ENCODE measurements at regions not wholly inside any gene's neighbourhood (a gene's known extent, or its start where the extent isn't known, plus 50 kb on each side); places are given as distances from the start of the nearest gene placed in this dataset.
A peak's percentile ranks its signal among the peaks of the same experiment; 100 is the strongest.

DNA sequence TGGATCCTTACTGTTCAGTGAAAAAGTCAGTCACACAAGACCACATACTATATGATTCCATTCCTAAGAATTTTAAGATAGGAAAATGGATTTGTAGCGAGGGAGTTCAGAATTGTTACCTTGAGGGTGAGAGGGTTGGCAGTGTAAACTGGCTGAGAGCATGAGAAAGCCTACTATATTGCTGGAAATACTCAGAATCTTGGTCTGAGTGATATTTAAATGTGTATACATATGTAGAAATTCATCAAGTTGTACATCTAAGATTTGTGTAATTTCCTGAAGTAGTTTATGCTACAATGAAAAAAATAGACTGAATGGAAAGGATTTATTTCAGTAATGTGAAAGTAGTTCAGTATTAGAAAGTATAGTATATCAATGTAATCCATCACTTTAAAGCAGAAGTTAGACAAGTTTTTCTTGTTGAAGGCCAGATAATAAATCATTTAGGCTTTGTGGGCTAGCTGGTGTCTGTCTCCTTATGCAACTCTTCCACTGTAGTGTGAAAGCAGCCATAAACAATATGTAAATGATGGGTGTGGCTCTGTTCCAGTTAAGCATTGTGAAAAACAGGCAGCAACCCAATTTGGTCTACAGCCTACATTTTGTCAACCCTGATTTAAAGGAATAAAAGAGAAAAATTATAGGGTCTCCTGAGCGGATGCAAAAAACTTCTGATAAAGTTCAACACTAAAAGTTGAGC, 127.2 kb upstream of the THY1 start:
- no peak for DNase-seq (ENCODE audit: insufficient read length, low spot score)

DNA sequence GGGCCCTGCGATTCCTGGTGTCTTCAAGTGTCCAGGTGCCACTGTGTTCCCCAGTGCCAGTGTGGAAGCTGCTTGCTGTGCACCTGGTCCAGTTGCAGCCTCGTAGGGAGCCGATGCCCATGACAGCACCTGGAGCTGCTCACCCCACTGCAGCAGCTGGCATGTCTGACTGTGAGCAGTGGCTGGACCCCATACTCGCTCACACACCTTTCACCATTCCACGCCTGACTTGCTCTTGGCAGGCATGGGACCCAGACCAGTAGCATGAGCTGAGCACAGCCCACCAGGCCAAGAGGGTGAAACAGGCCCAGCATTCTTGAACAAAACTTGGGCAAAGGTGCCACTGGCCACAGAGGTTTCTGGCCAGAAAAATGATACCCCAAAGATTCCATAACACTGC, 124.5 kb upstream of the THY1 start:
- FAIRE-seq, result no peak
- DNase-seq (ENCODE audit: insufficient read length, low spot score), result no peak

More for the DNA sequence above, 127.2 kb upstream of the THY1 start:
- no peak for FAIRE-seq

DNA sequence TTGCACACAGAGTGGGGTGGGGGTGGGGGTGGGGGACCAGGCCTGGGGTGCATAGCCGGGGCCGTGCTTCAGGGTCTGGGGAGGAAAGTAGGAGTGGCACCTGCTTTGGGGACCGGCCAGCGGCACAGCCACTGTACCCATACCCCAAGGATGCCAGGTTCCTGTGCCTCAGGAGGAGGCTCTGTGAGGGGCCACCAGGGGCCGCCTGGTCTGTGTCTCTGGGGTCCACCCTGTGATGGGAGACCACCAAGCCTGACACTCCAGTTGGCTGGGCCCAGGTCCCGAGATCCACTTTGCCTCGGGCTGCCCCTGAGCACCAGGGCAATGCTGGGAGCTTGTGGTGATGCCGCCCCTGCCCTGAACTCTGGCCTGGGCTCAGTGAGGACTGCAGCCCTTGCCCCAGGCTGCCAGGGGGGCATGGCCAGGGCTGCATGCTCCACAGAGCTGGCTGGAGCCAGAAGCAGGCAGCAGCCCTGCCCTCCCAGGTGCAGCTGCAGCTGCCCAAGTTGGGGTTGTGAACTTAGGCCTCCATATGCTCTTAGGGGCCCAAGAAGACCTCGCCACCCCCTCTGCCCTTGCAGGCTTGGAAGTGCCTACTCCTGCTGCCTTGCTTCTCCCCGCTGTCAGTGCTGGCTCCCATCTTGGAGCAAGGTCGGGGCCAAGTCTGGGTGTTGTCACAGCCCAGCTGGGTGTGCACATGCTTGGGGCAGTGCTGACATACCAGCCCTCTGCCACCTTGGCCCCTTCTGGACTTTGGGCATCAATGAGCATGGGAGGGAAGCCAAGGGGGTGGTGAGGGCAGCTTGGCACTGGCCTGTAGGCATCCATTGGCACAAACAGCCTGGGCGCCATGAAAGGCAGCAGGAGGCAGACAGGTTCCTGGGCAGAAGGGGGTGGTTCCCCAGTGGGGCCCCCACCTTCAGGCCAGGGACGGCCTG, 123.3 kb upstream of the THY1 start:
- no peak for FAIRE-seq

DNA sequence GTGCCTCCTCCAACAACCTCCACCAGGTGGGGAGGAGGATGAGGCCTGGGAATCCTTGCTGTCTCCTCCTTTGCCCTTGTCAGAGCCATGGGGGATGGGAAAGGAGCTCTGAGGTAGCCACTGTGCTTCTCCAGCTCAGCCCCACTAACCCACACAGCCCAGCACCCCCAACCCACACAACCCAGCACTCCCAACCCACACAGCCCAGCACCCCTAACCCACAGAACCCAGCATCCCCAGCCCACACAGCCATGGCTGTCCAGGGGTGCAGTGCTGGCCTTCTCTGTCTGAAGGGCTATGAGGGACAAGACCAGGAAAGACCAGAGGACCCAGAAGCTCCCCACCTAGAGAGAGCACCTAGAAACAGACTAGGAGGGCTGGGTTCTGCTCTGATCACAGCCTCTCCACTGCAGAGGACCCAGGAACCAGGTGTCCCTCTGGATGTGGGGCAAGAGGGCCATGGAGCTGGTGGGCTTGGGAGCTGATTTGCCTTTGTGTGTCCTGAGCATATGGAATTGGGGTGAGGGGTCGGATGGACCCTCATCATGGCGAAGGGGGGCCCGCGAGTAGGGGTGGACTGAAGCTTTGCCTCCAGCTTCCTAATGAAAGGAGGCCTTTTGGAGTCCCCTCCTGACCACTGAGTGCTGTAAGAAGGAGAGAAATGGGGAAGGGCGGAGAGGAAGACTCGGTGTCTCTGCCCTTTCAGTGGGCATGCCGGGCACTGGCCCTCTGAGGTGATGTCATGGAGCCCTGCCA, 117.6 kb upstream of the THY1 start:
- no peak for DNase-seq (ENCODE audit: insufficient read length, low spot score)
- no peak for FAIRE-seq

More for the DNA sequence above, 123.3 kb upstream of the THY1 start:
- no peak for DNase-seq (ENCODE audit: insufficient read length, low spot score)

- FAIRE-seq, result no peak
- DNase-seq (ENCODE audit: insufficient read length, low spot score), result no peak
Observed at GRCh38 chr11:119539583-119539982, 116.6 kb upstream of the THY1 start.

DNA sequence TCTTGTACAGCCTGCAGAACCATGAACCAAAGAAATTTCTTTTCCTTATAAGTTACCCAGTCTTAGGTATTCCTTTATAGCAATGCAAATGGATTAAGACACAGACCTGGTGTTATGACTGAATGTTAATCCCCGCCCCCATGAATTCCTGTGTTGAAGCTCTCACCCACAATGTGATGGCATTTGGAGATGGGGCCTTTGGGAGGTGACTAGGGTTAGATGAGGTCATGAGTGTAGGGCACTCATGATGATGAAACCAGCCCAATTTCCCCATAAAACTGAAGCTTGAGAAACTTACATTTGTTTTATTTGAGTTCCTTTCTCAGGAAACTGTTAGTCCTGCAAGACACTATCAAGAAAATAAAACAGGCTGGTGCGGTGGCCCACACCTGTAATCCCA, 115.8 kb upstream of the THY1 start:
- no peak for DNase-seq (ENCODE audit: insufficient read length, low spot score)
- FAIRE-seq, result no peak

DNA sequence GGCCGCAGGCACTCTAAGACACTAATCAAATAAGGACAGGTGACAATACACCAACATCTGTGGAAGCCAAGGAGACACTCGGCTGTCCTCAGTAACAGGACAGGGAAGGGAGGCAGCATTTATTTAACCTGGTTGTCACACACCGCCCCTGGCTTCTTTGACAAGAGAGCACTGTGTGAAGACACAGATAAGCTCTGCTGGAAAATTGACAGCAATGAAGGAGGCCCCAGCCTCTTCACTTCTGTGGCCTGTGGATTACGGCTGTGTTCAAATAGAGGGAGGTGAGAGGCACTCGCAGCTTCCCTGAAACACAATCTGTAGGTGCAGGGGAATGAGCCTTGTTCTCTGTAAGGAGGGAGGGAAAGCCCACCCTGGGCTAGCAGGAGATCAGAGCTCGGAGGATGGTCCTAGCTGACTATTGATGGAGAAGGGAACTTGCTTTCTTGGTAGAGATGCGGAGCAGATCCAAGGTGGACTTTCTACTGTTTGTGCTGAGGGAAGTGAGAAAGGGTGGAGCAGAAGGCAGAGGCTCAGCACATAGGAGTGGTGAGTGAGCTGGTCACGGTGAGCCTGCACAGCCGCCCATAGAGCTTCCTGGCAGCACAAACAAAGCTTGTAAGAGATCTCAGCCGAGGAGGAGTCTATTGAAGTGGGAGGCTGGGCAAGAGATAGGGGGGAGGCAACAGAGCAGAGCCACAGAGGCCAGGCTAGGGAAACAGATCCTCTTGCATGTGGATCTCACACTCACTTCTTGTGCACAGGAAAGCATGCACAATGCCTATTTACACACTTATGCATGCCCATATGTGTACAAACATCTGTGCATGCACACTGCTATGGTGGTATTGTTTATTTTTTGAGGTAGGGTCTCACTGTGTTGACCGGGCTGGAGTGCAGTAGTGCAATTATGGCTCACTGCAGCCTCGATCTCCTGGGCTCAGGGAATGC, 114.6 kb upstream of the THY1 start:
- no peak for DNase-seq (ENCODE audit: insufficient read length, low spot score)
- FAIRE-seq, result no peak

GRCh38 chr11:119536801-119537200, 113.8 kb upstream of the THY1 start:
- FAIRE-seq, result no peak
- no peak for DNase-seq (ENCODE audit: insufficient read length, low spot score)

GRCh38 chr11:119533921-119534736, 111.2 kb upstream of the THY1 start:
- peak; percentile 4 for FAIRE-seq
- peak; percentile 54 for DNase-seq (ENCODE audit: insufficient read length, low spot score)

DNA sequence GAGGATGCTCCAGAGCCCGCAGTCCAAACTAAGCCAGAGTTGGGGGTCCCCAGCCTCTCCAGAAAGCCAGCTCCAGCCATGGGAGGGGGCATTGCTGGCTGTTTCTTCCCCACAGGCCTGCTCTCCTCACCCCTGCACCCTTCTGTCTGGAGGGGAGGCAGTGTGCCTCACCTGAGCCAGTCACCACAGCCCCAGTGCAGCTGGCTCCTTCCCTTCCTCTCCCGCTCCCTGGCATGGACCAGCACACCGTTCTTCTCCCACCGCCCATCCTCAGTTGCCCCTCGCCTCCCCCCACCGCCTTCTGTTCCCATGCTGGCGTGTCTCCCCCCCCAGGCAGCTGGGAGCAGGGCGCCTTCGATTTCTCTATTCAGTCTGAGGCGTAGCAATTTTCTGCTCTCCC, 110.5 kb upstream of the THY1 start:
- DNase-seq (ENCODE audit: insufficient read length, low spot score), result no peak
- FAIRE-seq, result no peak

GRCh38 chr11:119532551-119532950, 109.6 kb upstream of the THY1 start:
- no peak for FAIRE-seq
- no peak for DNase-seq (ENCODE audit: insufficient read length, low spot score)

- FAIRE-seq (no peak), DNase-seq (ENCODE audit: insufficient read length, low spot score) (no peak)
Observed at GRCh38 chr11:119531623-119532022, 108.7 kb upstream of the THY1 start.

- DNase-seq (ENCODE audit: insufficient read length, low spot score) (no peak), FAIRE-seq (no peak)
Observed at GRCh38 chr11:119531056-119531455, 108.1 kb upstream of the THY1 start.

- no peak for FAIRE-seq
- no peak for DNase-seq (ENCODE audit: insufficient read length, low spot score)
Observed at GRCh38 chr11:119530509-119530908, 107.5 kb upstream of the THY1 start.

- no peak for DNase-seq (ENCODE audit: insufficient read length, low spot score)
- no peak for FAIRE-seq
Observed at GRCh38 chr11:119529936-119530335, 107.0 kb upstream of the THY1 start.

- no peak for DNase-seq (ENCODE audit: insufficient read length, low spot score)
- no peak for FAIRE-seq
Observed at GRCh38 chr11:119529063-119529845, 106.3 kb upstream of the THY1 start.

DNA sequence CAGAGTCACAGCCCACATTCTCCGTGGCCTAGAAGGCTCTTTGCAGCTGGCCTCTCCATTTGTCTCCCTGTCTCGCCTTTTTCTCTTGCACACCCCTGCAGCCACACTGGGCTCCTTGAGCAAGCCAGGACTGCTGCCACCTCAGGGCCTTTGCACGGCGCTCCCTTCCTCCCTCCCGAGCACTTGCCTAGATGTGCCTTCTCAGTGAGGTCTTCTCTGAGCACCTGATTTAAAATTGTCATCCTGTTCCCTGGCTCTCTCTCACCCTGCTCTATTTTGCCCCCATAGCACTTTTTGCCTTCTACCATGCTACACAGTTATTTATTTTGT, 102.9 kb upstream of the THY1 start:
- DNase-seq (ENCODE audit: insufficient read length, low spot score), result no peak
- FAIRE-seq, result no peak

DNA sequence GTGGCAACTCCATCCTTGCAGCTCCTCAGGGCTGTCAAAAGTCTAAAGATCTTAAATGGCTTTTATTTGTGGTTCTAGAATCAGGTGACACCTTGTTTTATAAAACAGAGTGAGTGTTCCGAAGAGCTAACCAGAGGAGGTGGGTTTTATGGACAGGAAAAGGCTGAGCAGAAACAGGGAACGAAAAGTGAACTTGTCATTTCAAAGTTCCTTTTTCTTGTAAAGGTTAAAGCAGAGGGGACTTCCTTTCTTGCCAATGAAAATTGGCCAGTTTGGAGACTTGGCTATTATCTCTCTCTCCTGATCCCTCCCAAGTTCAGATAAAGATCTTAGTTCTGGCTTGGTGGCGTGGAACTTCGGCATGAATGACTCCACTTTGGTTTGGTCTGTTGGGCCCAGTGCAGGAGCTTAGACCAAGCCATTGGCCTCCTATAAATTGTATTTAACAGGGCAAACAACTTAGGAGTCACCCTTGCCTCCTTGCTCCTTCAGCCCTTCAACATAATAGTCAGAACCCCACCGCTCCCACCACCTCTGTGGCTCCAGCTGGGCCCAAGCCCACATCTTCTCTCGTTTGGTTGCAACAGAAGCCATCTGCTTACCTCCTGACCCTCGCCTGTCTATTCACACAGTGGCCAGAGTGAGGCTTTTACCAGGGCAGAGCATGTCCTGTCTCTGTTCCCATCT, 102.4 kb upstream of the THY1 start:
- no peak for FAIRE-seq
- DNase-seq (ENCODE audit: insufficient read length, low spot score), result no peak

Measured in GM19239 (cell line).